ENCODE measurements at regions not wholly inside any gene's neighbourhood (a gene's known extent, or its start where the extent isn't known, plus 50 kb on each side); places are given as distances from the start of the nearest gene placed in this dataset.
"Not testable (repeated sequence)": the region's sequence is repeated elsewhere in the genome, so short reads cannot be mapped to it uniquely, and the experiment has no call there.

- DNase-seq (ENCODE audit: low spot score in 2 of 2) = no peak
- no peak overlapping the region for H3K27ac Mint-ChIP-seq
- H3K9me3 Mint-ChIP-seq = no peaks in the 10 kb centered on the region
- H3K36me3 Mint-ChIP-seq = no peaks in the 10 kb centered on the region
- ATAC-seq = no peak
These were observed 148.8 kb downstream of the BLID start for GRCh38 chr11:121967131-121967704.

GRCh38 chr11:121965330-121965729 is 150.7 kb downstream of the BLID start:
- Mint-ChIP-seq H3K36me3 (no peaks in the 10 kb centered on the region), H3K9me3 (no peaks in the 10 kb centered on the region), H3K27ac (no peak overlapping the region)
- ATAC-seq (no peak), DNase-seq (ENCODE audit: low spot score in 2 of 2) (no peak)

- no peak for ATAC-seq
- no peak for DNase-seq (ENCODE audit: low spot score in 2 of 2)
- Mint-ChIP-seq H3K9me3 (no peaks in the 10 kb centered on the region), H3K36me3 (no peaks in the 10 kb centered on the region), H3K27ac (no peak overlapping the region)
These were observed 151.4 kb downstream of the BLID start for GRCh38 chr11:121964591-121964990.

- not testable (repeated sequence) for H3K9me3 Mint-ChIP-seq; H3K36me3 Mint-ChIP-seq; H3K27ac Mint-ChIP-seq; DNase-seq (ENCODE audit: low spot score in 2 of 2); ATAC-seq
These were observed 152.2 kb downstream of the BLID start for GRCh38 chr11:121963846-121964245.

- H3K27ac Mint-ChIP-seq = no peak overlapping the region
These were observed 154.7 kb downstream of the BLID start for GRCh38 chr11:121961321-121961801.

GRCh38 chr11:121958971-121959325 is 157.1 kb downstream of the BLID start:
- Mint-ChIP-seq H3K36me3 (no peaks in the 10 kb centered on the region), H3K9me3 (no peaks in the 10 kb centered on the region), H3K27ac (no peak overlapping the region)
- DNase-seq (ENCODE audit: low spot score in 2 of 2) = no peak
- ATAC-seq = no peak

More at GRCh38 chr11:121961321-121961801, 154.7 kb downstream of the BLID start:
- H3K9me3 Mint-ChIP-seq = no peaks in the 10 kb centered on the region
- H3K36me3 Mint-ChIP-seq = no peaks in the 10 kb centered on the region
- ATAC-seq (no peak), DNase-seq (ENCODE audit: low spot score in 2 of 2) (no peak)

- no peak for ATAC-seq
- Mint-ChIP-seq H3K9me3 (no peaks in the 10 kb centered on the region), H3K27ac (no peak overlapping the region), H3K36me3 (no peaks in the 10 kb centered on the region)
- DNase-seq (ENCODE audit: low spot score in 2 of 2) = no peak
These were observed 157.6 kb downstream of the BLID start for GRCh38 chr11:121958323-121958970.

GRCh38 chr11:121953122-121953521 is 162.9 kb downstream of the BLID start:
- ATAC-seq = no peak
- no peaks in the 10 kb centered on the region for H3K36me3 Mint-ChIP-seq

GRCh38 chr11:121950160-121950559 is 165.9 kb downstream of the BLID start:
- no peaks in the 10 kb centered on the region for H3K9me3 Mint-ChIP-seq
- ATAC-seq (no peak), DNase-seq (ENCODE audit: low spot score in 2 of 2) (no peak)
- no peak overlapping the region for H3K27ac Mint-ChIP-seq
- H3K36me3 Mint-ChIP-seq = no peaks in the 10 kb centered on the region

More at GRCh38 chr11:121953122-121953521, 162.9 kb downstream of the BLID start:
- no peak for DNase-seq (ENCODE audit: low spot score in 2 of 2)
- Mint-ChIP-seq H3K9me3 (no peaks in the 10 kb centered on the region), H3K27ac (no peak overlapping the region)

- no peak overlapping the region for H3K27ac Mint-ChIP-seq
- DNase-seq (ENCODE audit: low spot score in 2 of 2) = no peak
- no peaks in the 10 kb centered on the region for H3K36me3 Mint-ChIP-seq
- no peak for ATAC-seq
- no peaks in the 10 kb centered on the region for H3K9me3 Mint-ChIP-seq
These were observed 169.5 kb downstream of the BLID start for GRCh38 chr11:121946514-121946913.

GRCh38 chr11:121944556-121945230 is 171.3 kb downstream of the BLID start:
- no peak overlapping the region for H3K27ac Mint-ChIP-seq
- no peaks in the 10 kb centered on the region for H3K36me3 Mint-ChIP-seq
- no peak for DNase-seq (ENCODE audit: low spot score in 2 of 2)
- ATAC-seq = no peak
- no peaks in the 10 kb centered on the region for H3K9me3 Mint-ChIP-seq

GRCh38 chr11:121938076-121938475 is 177.9 kb downstream of the BLID start:
- H3K27ac Mint-ChIP-seq = no peak overlapping the region
- no peaks in the 10 kb centered on the region for H3K36me3 Mint-ChIP-seq
- ATAC-seq (no peak), DNase-seq (ENCODE audit: low spot score in 2 of 2) (no peak)
- peaks cover 0 to 5% of the 10 kb centered on the region in 2 donors for H3K9me3 Mint-ChIP-seq

GRCh38 chr11:121936781-121937447 is 179.1 kb downstream of the BLID start:
- no peak for ATAC-seq
- peaks cover 0 to 5% of the 10 kb centered on the region in 2 donors for H3K9me3 Mint-ChIP-seq
- no peak overlapping the region for H3K27ac Mint-ChIP-seq
- no peak for DNase-seq (ENCODE audit: low spot score in 2 of 2)
- H3K36me3 Mint-ChIP-seq = no peaks in the 10 kb centered on the region

- H3K36me3 Mint-ChIP-seq = no peaks in the 10 kb centered on the region
- no peak for ATAC-seq
- no peak overlapping the region for H3K27ac Mint-ChIP-seq
- DNase-seq (ENCODE audit: low spot score in 2 of 2) = no peak
- peaks cover 0 to 5% of the 10 kb centered on the region in 2 donors for H3K9me3 Mint-ChIP-seq
These were observed 179.6 kb downstream of the BLID start for GRCh38 chr11:121936370-121936769.

- Mint-ChIP-seq H3K9me3 (peaks cover 0 to 5% of the 10 kb centered on the region in 2 donors), H3K36me3 (no peaks in the 10 kb centered on the region), H3K27ac (no peak overlapping the region)
- DNase-seq (ENCODE audit: low spot score in 2 of 2) = no peak
- no peak for ATAC-seq
These were observed 182.3 kb downstream of the BLID start for GRCh38 chr11:121933694-121934093.

- Mint-ChIP-seq H3K36me3 (no peaks in the 10 kb centered on the region), H3K27ac (no peak overlapping the region), H3K9me3 (peaks cover 0 to 5% of the 10 kb centered on the region in 2 donors)
- ATAC-seq (no peak), DNase-seq (ENCODE audit: low spot score in 2 of 2) (no peak)
These were observed 182.7 kb downstream of the BLID start for GRCh38 chr11:121933294-121933693.

- Mint-ChIP-seq H3K27ac (no peak overlapping the region), H3K36me3 (no peaks in the 10 kb centered on the region)
These were observed 183.3 kb downstream of the BLID start for GRCh38 chr11:121932646-121933185.

More at GRCh38 chr11:121932646-121933185, 183.3 kb downstream of the BLID start:
- no peak for ATAC-seq
- DNase-seq (ENCODE audit: low spot score in 2 of 2) = no peak
- H3K9me3 Mint-ChIP-seq = peaks cover 0 to 5% of the 10 kb centered on the region in 2 donors
